KBM-7 (cell line): ENCODE measurements at regions not wholly inside any gene's neighbourhood (a gene's known extent, or its start where the extent isn't known, plus 50 kb on each side); places are given as distances from the start of the nearest gene placed in this dataset.

Experiments
- DNase-seq: peaks from one replicate; pipeline ENCODE4 v3.0.0-alpha.2; 2015
- in situ Hi-C: fragments of 300-500 bp; cut with MboI; formaldehyde crosslinking; loops from 2 replicates; pipeline ENCODE4 v1.14.3; 2020; ENCODE audit warnings: low sequenced_read_pairs, low pct_unique_long_range_greater_than_20kb, mixed read lengths

DNA sequence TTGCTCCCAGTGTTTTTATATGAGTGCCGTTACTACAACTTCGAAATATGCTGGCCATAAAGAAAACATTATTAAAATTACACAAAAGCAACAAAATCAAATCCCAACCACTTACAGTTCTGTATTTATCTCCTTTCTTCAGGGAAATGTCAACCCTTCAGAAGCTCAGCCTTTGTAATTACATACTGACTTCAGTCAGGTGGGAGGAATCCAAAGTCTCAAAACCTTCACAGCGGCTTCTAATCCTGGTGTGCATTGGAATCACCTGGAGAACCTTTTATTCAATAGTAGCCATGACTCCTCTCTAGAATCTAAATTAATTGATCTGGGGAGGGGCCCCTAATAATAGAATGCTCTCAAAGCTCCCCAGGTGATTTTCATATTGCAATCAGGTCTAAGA lies 463.7 kb upstream of the ARHGEF26 start:
- in situ Hi-C loops: no loop called here
- no peak for DNase-seq

DNA sequence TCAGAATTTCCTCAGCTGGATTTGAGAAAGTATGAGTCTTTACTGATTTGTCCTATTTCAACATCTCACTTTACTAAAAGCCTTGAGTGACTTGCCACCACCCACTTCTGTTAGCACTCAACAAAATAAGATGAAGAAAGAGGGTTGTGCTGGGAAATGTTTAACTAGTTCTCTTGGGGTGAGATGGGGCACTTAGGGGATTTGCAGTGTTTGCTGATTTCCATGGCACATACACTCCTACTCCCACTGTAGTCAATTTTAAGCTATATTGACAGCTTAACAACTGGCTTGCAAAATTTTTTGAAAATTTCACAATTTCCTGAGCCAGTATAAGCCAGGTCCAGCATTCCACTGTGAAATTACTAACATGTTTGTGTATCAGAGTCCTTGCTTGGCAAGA lies 463.1 kb upstream of the ARHGEF26 start:
- in situ Hi-C loops: no loop called here
- no peak for DNase-seq

DNA sequence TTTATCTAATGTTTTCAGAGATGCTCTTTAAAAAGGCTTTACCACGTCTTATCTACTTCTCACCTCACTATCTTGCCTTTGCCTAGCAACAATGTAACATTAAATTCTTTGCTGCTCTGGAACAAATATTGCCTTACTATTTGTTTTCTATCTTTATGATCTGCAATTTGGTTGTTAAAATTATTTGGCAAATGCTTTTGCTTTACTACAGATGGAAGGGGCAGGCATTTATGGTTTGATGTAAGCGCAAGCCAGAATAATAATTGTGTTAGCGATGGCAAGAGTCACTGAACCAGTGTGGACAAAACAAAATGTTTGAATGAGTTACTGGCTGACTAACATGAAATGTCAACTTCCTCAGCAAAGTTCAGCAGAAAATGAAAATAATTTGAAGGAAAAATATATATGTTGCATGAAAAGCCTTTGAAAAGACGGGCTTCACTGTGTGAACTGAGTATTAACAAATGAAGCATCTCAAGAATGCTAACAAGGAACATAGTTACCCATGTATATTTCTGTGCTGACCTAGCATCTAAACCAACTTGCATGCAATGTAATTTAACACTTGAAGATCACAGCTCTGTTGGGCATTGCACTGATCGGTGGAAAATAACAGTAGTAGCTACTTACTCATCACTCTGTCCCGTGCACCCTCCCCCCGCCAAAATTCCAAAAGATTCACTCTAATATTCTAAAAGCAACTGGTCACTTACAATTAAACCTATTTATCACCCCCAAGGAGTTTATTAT lies 454.0 kb upstream of the ARHGEF26 start:
- in situ Hi-C loops: no loop called here
- DNase-seq: no peak

DNA sequence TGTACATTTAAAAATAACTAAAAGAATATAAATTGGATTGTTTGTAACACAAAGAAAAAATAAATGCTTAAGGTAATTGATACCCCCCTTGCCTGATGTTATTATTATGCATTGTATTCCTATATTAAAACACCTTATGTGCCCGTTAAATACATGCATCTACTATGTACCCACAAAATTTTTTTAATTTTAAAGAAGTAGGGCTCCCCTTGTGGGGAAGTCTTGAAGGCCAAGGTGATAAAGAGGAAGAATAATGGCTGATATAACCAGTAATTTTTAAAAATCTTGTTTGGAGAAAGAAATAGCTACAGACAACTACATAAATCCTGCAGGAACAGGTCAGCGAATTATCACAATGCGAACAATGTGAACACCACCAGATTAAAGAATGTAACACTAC lies 451.7 kb upstream of the ARHGEF26 start:
- DNase-seq: no peak
- in situ Hi-C loops: no loop called here

DNA sequence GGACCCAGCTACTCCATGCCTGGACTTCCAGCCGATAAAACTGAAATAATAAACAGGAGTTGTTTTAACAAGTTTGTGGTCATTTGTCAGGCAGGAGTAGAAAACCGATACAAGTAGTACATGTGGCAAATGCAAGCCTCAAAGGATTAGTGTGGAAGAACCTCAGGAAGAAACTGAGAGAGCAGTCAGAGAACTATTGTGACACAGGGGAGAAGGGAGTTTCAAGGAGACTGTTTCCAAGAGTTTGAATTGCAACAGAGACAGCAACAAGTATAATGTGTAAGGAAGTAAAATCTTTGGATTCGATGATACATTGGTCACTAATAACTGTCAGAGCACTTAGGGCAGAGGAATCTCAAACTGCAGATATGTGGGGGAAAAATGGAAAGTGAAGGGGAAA lies 450.6 kb upstream of the ARHGEF26 start:
- no peak for DNase-seq
- in situ Hi-C loops: no loop called here

DNA sequence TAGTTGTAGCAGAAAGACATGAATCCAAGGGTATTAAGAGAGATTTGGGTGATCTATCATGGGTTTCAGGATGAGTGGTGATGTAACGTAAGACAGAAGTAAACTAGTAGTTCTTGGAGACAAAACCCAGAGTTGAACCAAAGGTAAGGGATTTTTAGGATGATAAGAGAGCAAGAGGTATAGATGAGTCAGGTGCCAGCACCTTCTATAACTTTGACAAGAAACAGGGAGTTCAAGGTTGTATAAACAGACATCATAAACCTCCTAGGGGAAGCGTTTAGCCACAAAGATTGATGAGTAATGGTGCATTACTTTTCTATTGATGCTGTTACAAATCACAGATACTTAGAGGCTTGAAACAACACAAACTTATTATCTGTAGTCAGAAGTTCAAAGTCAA lies 447.3 kb upstream of the ARHGEF26 start:
- no peak for DNase-seq
- in situ Hi-C loops: no loop called here

DNA sequence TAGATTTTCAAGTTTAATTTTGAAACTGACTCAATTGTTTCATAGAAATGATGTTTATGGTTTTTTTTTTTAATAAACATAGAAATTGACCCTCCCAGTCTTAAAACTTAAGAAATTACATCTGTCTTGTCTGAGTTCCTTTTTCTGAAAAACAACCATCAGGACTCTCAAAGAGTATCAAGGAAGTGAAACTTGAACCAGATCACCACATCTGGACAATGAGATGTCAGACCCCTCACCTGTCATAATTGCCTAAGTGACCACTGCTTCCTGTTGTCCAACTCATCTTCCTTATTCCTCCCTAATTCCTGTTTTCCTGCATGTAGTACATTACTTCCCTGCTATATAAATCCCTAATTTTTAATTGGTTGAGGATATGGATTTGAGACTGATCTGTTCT lies 441.5 kb upstream of the ARHGEF26 start:
- in situ Hi-C loops: no loop called here
- peak; percentile 35 for DNase-seq

DNA sequence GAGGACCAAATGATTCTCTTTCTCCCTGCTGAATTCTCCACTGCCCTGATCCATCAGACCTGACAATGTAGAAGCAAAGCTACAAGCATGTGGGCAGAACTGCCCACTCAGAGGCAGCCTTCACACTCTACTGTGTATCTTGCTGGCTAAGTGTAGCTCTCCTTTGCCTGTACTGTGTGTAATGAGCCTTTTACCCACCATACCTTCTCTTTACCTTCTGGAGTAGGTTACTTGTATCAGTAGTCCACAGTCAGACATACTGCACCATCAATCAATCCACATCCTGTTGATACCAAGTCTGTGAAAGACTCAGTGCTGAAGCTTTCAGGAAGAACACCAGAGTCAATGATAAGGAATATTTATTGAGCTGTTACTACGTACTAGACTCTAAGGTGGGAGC lies 440.7 kb upstream of the ARHGEF26 start:
- in situ Hi-C loops: no loop called here
- no peak for DNase-seq

DNA sequence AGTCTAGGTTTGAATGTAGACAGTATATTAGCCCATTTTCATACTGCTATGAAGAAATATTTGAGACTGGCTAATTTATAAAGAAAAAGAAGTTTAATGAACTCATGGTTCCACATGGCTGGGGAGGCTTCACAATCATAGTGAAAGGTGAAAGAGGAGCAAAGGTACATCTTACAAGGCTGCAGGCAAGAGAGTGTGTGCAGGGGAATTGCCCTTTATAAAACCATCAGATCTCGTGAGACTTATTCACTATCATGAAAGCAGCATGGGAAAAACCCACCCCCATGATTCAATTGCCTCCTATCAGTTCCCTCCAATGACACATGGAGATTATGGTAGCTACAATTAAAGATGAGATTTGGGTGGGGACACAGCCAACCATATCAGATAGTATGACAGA lies 440.1 kb upstream of the ARHGEF26 start:
- DNase-seq: no peak
- in situ Hi-C loops: no loop called here

DNA sequence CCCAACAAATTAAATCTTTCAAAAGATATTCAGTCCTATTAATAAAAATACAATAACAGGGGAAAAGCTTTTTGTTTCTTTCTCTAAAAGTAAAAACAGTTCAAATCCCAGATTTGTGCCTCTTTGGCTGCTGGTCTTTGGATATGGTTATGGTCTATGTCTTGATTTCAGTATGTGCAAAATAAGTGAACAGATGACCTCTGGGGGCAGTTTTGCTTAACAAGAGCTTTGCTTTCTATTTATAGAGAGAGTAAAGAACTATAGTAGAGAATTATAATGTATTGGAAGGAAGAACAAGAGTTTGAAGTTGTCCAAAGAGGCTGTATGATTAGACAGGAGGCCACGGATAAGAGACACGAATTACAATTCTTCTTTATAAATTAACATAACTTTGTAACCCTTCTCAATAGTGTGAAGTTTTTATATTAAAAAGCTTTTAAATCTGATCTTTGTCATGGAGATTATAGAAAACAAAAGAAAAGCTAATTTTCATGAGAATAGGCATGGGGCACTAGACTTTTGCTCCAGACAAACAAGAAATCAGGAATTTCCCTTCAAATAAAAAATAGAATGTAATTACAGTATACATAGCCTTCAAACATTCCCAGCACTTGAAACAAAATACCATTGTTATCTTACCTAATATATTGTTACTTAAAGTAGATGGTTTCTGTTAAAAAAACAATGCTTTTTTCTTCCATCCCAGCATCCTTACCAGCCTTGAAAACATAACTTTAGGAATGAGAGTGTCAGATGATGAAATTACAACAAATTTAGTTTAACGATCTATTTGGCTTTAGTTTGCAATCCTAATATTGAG lies 432.7 kb upstream of the ARHGEF26 start:
- no peak for DNase-seq
- in situ Hi-C loops: no loop called here

DNA sequence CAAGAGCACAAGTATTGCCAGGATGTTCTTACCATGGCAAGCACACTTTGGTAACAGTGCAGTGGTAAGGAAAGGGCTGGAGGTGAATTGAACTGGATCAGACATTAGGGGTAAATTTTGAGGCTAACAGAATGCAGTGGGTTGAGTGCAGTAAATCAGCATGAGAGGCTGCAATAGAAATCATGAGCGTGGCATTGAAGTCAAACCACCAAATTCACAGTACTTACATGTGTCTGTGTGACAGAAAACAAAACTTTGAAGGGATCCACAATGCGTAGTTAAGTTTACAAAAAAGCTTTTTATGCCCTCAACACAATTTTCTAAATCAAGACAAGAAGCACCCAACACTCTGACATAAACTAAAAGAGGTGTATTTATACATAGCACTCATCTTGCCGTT lies 428.0 kb upstream of the ARHGEF26 start:
- in situ Hi-C loops: no loop called here

DNA sequence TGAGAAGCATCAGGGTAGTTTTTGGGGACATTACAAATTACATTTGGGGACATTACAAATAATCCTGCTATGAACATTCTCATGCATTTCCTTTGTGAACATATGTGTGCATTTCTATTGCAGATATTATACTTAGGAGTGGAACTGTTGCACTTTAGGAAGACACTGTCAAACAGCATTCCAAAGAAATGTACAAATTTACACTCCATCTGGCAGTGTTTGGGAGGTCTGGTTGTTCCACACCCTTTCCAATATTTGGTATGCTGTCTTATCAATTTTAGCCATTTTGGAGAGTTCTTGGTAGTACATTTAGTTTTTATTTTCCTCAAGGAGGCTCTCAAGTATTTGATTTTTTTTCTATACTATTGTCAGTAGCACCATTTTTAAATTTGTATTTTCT lies 419.1 kb upstream of the ARHGEF26 start:
- no peak for DNase-seq
- in situ Hi-C loops: no loop called here

More for the DNA sequence above, 428.0 kb upstream of the ARHGEF26 start:
- no peak for DNase-seq

DNA sequence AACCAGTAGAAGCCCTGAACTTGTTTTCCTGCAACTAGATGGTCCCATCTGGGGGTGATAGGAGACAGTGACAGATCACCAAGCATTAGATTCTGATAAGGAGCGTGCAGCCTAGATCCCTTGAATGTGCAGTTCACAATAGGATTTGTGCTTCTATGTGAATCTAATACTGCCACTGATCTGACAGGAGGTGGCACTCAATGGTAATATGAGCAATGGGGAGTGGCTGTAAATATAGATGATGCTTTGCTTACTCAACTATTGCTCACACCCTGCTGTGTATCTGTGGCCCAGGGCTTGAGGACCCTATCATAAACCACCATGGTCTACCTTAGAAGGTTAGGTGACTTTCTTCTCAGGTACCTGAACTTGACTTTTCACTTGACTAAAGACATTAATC lies 417.1 kb upstream of the ARHGEF26 start:
- no peak for DNase-seq
- in situ Hi-C loops: no loop called here

DNA sequence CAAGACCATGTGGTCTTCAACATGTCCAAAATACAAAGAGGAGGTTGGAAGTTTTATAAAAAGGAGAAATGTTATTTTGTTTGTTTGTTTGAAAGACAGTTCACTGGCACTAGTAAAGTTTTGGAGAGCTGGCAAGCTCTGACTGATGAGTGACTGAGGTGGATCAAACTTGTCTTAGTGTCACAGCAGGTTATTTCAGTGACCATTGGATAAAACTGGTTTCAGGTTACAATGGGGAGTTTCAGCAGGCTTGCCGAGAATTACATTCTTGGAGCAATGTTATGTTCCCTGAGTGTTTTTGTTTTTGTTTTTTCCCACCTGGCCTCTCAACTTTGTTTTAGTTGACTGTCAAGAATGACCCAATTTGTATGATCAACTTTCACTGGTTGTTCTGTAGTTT lies 414.5 kb upstream of the ARHGEF26 start:
- no peak for DNase-seq
- in situ Hi-C loops: no loop called here

DNA sequence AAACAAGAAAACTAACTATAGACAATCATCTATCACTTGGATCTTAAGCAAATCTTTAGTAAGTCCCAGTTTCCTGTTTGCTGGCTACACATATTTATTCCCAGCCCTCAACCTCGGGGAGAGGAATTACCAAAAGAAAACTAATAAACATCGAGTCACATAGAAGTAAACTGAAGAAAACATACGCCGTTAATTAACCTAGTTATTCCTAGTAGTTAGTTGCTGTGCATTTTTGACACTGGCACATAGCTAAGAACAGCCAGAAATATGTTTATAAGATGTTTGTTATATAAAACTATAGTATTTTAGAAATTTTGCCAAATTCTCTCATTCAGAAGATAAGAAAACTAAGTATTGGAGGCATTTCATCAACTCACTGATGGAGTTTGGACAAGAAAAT lies 407.2 kb upstream of the ARHGEF26 start:
- in situ Hi-C loops: no loop called here
- no peak for DNase-seq

DNA sequence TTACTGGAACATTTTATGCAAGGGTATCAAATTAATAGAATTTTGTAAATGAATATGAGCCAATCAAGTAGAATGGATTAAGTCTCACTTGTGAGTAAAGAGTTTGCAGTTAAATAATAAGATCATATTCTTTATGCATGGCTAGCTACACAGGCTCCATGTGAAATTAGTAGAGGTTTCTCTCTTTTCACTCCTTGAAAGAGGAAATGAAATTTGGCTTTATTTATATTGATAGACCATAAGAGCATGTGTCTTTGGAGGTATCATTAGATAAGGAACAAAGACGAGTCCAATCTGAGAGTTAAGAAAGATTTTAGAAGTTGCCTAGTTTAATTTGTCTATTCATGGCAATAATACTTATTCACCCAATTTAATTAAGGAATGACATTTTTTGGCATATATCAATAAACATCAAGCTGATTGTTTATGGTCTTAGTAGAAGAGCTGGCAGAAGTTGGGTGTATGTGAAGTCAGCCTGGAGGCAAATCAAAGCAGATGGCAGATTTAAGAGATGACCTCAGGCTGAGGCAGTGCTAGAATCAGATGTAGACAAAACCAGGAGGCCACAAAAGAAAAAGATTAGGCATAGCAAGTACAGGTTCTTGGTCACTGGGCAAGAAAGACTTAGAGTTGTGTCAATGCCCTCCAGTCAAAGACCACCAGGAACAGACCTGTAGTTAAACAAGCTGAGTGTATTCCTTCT lies 406.5 kb upstream of the ARHGEF26 start:
- in situ Hi-C loops: no loop called here
- DNase-seq: no peak

DNA sequence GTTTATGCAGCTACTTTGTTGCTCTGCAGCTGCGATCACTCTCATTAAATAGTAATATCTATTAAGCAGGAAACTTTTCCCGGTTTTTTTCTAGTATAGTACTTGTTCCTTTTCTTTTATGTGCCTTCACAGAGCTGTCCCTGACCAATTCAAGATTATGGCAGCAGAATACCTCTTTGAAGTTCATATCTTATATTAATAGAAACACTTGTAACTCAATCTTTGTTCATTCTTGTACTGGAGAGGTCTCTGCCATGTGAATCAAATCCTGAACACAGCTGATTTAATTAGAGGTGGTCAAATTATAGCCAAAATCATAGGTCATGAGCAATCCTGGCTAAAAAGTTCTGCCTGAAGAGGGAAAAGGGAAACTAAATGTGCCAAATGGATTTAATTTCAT lies 399.0 kb upstream of the ARHGEF26 start:
- in situ Hi-C loops: no loop called here
- no peak for DNase-seq

DNA sequence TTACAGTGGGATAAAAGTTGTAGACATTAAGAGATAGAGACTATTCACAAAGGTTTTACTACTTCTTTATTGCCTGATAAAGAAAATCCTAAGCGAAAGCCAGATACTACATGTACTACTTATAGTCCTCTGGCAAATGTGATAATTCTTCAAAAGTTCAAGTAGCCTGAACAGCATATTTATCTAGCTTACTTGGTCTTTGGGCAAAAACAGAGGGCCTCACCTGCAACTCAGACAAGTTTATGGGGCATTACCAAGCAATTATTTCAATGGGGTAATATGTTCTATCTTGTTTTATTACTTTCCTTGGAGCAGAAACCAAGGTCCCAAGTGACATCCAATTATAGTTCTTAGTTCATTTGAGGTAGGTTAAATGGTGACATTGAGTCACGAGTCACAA lies 390.1 kb upstream of the ARHGEF26 start:
- in situ Hi-C loops: no loop called here
- DNase-seq: no peak

DNA sequence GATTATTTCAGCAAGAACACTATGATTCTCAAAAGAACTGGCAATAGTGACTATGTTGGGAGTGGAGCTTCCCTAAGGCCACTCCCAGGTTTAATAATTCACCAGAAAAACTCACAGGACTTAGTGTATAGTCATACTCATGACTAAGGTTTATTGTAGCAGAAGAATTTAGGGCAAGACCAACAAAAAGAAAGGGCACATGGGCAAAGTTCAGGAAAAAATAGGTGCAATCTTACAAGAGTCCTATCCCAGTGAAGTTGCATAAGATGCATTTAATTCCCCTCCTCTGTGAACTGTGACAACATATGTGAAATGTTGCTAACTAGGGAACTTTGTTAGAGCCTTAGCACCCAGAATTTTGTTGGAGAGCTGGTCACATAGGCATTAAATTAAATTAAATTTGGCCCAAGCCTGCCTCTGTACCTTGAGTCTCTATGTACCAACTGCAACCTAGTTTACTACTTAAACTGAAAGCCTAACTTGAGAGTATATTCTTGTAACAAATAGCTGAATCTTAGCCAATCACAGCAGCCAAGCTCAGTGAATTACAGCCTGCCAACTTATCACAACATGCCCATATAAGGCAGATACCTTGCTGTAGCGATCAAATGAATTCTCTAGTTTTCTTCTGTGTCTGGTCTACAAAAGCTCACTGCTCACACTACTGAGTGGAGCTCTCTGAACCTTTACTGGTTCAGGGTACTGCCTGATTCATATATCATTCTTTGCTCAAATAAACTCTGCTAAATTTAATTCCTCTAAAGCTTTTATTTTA lies 386.2 kb upstream of the ARHGEF26 start:
- DNase-seq: no peak
- in situ Hi-C loops: no loop called here

DNA sequence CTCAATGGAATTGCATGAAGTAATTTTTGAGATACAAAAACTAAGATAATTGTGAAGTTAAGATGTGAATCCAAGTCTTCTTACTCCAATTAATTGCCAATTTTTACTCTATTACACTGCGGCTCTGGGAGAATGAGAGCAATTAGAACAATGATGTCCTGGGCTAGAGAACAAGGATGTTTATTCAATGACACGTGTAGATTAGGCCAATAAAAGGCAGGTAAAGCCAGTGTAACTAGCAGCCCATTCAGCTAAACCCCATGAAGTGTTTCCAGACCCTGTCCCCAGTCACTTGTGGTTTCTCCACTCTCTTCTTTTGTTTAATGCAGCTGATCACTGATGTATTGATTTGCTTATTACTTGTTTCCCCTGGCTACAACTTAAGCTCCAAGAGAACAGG lies 381.1 kb upstream of the ARHGEF26 start:
- in situ Hi-C loops: no loop called here
- no peak for DNase-seq
